ENCODE measurements at regions not wholly inside any gene's neighbourhood (a gene's known extent, or its start where the extent isn't known, plus 50 kb on each side); places are given as distances from the start of the nearest gene placed in this dataset.
A peak's percentile ranks its signal among the peaks of the same experiment; 100 is the strongest.

- DNase-seq, result no peak
- Histone ChIP-seq H3K27me3 (no peaks in the 10 kb centered on the region), H3K9me3 (no peaks in the 10 kb centered on the region), H3K4me3 (no peak overlapping the region), H3K36me3 (no peaks in the 10 kb centered on the region), H3K4me1 (peaks cover 0 to 26% (median 5%) of the 10 kb centered on the region in 4 donors), H3K27ac (no peak overlapping the region)
- intact Hi-C loops (cut with DNase I; ENCODE audit: low total_unique reads), result no loop called here
- no peak for TF ChIP-seq CTCF (IDR thresholded peaks at IDR 0.05)
These were observed 100.7 kb upstream of the INHBA start for GRCh38 chr7:41803569-41803968.

GRCh38 chr7:41796331-41796730, 93.4 kb upstream of the INHBA start:
- TF ChIP-seq CTCF (IDR thresholded peaks at IDR 0.05), result no peak
- Histone ChIP-seq H3K27me3 (no peaks in the 10 kb centered on the region), H3K36me3 (no peaks in the 10 kb centered on the region), H3K4me3 (no peak overlapping the region), H3K27ac (peak overlapping the region in 1 of 2 donors; percentile 6), H3K4me1 (peaks cover 0 to 49% (median 13%) of the 10 kb centered on the region in 4 donors), H3K9me3 (no peaks in the 10 kb centered on the region)
- no peak for DNase-seq
- intact Hi-C loops (cut with DNase I; ENCODE audit: low total_unique reads), result no loop called here

DNA sequence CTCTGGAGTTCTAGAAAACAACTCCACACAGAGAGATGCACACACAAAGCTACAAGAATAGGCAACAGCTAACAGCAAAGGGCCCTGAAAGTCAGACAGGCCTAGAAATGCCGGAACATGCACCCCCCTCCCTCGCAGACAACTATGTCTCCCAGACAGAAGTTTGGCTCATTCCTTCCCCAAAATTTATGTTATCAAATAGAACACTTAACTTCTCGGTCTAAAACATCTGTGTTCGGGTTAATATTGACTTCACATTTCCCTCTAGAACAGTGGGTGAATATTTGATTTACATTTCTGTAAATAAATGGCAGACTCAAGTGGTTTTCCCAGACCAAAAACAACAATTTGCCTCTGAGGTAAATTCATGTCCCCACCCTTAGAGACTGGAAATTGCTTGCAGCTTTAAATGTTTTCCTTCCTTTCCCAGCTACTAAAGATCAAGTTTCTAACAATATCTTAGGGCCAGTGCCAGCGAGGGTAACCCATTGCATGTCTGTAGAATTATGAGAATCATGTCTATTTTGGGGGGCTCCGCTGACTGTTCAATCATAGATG, 92.5 kb upstream of the INHBA start:
- H3K27me3 ChIP-seq, result no peaks in the 10 kb centered on the region
- no peak for TF ChIP-seq CTCF (IDR thresholded peaks at IDR 0.05)
- H3K27ac ChIP-seq, result peak overlapping the region; percentile 67 to 76
- H3K4me1 ChIP-seq, result peaks cover 0 to 44% (median 10%) of the 10 kb centered on the region in 4 donors
- no peak for DNase-seq
- H3K4me3 ChIP-seq, result no peak overlapping the region
- H3K9me3 ChIP-seq, result no peaks in the 10 kb centered on the region
- intact Hi-C loops (cut with DNase I; ENCODE audit: low total_unique reads), result no loop called here
- H3K36me3 ChIP-seq, result no peaks in the 10 kb centered on the region

DNA sequence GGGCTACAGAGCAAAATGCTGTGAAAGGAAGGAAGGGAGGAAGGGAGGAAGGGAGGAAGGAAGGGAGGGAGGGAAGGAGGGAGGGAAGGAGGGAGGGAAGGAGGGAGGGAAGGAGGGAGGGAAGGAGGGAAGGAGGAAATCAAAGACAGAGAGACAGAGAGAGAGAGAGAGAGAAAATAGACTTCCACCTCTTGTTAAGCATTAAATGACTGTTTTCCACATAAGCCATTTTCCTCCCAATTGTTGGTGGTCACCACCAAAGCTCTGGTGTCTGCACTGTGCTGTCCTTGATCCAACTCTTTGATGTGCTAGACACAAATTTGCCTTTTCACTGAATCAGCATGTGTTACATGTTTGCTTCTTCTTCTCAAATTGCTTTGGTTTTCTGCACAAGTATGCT, 90.7 kb upstream of the INHBA start:
- no peaks in the 10 kb centered on the region for H3K36me3 ChIP-seq
- TF ChIP-seq CTCF (IDR thresholded peaks at IDR 0.05), result no peak
- H3K4me3 ChIP-seq, result no peak overlapping the region
- no peaks in the 10 kb centered on the region for H3K27me3 ChIP-seq
- peaks cover 0 to 33% (median 8%) of the 10 kb centered on the region in 4 donors for H3K4me1 ChIP-seq
- intact Hi-C loops (cut with DNase I; ENCODE audit: low total_unique reads), result no loop called here
- H3K27ac ChIP-seq, result no peak overlapping the region
- H3K9me3 ChIP-seq, result no peaks in the 10 kb centered on the region
- no peak for DNase-seq

DNA sequence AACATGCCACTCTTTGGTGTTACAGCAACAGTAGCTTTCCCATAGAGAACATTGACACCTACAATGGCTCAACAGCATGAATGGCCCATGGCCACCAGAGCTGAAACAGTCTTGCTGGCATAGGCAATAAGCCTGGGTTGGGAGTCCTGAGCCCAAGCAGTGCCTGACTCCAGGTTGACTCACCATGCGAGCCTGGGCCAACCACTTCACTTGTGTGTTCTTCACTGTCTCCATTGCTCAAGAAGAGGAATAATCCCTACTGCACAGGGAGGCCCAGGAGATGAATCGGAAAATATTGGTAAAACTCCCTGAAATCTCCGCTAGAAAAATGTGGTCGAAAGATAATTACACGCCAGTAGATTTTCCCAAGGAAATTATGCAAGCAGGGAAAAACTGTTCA, 89.2 kb upstream of the INHBA start:
- Histone ChIP-seq H3K4me1 (peaks cover 0 to 46% (median 11%) of the 10 kb centered on the region in 4 donors), H3K36me3 (no peaks in the 10 kb centered on the region), H3K9me3 (no peaks in the 10 kb centered on the region), H3K27me3 (no peaks in the 10 kb centered on the region), H3K4me3 (no peak overlapping the region), H3K27ac (no peak overlapping the region)
- DNase-seq, result no peak
- intact Hi-C loops (cut with DNase I; ENCODE audit: low total_unique reads), result no loop called here
- TF ChIP-seq CTCF (IDR thresholded peaks at IDR 0.05), result no peak

DNA sequence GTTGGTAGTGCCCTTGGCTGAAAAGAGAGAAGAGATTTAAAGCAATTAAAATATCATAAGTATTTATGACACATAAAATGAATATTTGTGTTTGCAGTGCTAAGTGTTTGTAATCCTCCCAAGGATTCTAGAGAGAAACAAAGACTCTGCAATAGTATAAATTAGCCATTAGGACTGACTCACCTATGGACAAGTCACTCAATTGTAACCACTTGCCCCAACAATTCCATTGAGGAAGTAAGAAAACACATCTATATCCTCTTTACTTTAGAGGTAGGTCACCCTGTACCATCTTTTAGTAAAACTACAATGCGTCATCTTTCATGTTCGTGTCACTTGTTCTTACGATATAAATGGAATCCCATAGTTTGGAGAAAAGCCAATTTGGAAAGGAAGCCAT, 85.7 kb upstream of the INHBA start:
- Histone ChIP-seq H3K9me3 (no peaks in the 10 kb centered on the region), H3K27me3 (no peaks in the 10 kb centered on the region), H3K36me3 (no peaks in the 10 kb centered on the region), H3K4me1 (peaks cover 0 to 25% (median 6%) of the 10 kb centered on the region in 4 donors), H3K4me3 (no peak overlapping the region), H3K27ac (peak overlapping the region in 1 of 2 donors; percentile 53)
- intact Hi-C loops (cut with DNase I; ENCODE audit: low total_unique reads), result no loop called here
- no peak for DNase-seq
- TF ChIP-seq CTCF (IDR thresholded peaks at IDR 0.05), result no peak
